GM12864 (cell line): ENCODE measurements at regions not wholly inside any gene's neighbourhood (a gene's known extent, or its start where the extent isn't known, plus 50 kb on each side); places are given as distances from the start of the nearest gene placed in this dataset.

Source experiments
- DNase-seq: peaks from one replicate; pipeline ENCODE4 v3.0.0-alpha.2; 2011; ENCODE audit warnings: low read depth
- H3K4me3 ChIP-seq: 2 replicates; pipeline ENCODE4 v1.5.1; 2011; ENCODE audit warnings: mild to moderate bottlenecking, low read depth, low read length, control low read depth
- TF ChIP-seq, protein P1 (sequence below): IDR thresholded peaks from 2 replicates; pipeline ENCODE4 v1.5.1; 2011; ENCODE audit warnings: low read depth, mild to moderate bottlenecking, moderate library complexity, low read length, control low read depth, inconsistent platforms; ENCODE audit errors: missing control alignments

GRCh38 chr12:30829876-30830275 lies 75.1 kb upstream of the CAPRIN2 start:
- DNase-seq, result no peak
- TF ChIP-seq, protein P1, sequence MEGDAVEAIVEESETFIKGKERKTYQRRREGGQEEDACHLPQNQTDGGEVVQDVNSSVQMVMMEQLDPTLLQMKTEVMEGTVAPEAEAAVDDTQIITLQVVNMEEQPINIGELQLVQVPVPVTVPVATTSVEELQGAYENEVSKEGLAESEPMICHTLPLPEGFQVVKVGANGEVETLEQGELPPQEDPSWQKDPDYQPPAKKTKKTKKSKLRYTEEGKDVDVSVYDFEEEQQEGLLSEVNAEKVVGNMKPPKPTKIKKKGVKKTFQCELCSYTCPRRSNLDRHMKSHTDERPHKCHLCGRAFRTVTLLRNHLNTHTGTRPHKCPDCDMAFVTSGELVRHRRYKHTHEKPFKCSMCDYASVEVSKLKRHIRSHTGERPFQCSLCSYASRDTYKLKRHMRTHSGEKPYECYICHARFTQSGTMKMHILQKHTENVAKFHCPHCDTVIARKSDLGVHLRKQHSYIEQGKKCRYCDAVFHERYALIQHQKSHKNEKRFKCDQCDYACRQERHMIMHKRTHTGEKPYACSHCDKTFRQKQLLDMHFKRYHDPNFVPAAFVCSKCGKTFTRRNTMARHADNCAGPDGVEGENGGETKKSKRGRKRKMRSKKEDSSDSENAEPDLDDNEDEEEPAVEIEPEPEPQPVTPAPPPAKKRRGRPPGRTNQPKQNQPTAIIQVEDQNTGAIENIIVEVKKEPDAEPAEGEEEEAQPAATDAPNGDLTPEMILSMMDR, result no peak
- no peak overlapping the region for H3K4me3 ChIP-seq

GRCh38 chr12:30828686-30829085 lies 73.9 kb upstream of the CAPRIN2 start:
- no peak for DNase-seq
- no peak overlapping the region for H3K4me3 ChIP-seq
- TF ChIP-seq, protein P1, result no peak

- TF ChIP-seq, protein P1, result no peak
- no peak for DNase-seq
- H3K4me3 ChIP-seq, result no peak overlapping the region
Measured at GRCh38 chr12:30827101-30828066, 72.6 kb upstream of the CAPRIN2 start.

- TF ChIP-seq, protein P1, result no peak
Measured at GRCh38 chr12:30826276-30826675, 71.5 kb upstream of the CAPRIN2 start.

DNA sequence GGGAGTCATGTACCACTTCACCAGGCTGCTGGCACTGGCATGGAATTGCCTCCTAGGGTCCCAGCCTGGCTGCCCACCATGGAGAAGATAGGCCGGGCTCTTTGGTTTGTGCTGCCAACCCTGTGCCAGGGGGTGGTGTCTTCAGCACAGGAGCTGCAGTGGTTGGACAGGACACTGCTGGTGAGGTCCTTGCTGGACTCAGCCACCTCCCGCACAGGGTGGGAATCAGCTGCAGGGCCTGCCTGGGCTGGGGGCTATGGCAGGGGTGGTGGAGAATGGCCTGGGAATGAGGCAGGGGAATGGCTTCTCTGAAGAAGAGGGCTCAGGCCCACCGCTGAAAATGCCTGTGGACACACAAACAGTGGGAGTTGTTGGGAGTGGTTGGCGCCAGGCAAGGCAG lies 70.6 kb upstream of the CAPRIN2 start:
- no peak for DNase-seq

More at GRCh38 chr12:30826276-30826675, 71.5 kb upstream of the CAPRIN2 start:
- no peak for DNase-seq
- no peak overlapping the region for H3K4me3 ChIP-seq

GRCh38 chr12:30824311-30824710 lies 69.6 kb upstream of the CAPRIN2 start:
- TF ChIP-seq, protein P1, result no peak
- H3K4me3 ChIP-seq, result no peak overlapping the region
- no peak for DNase-seq

More for the DNA sequence above, 70.6 kb upstream of the CAPRIN2 start:
- TF ChIP-seq, protein P1, result no peak
- H3K4me3 ChIP-seq, result no peak overlapping the region

GRCh38 chr12:30823764-30824163 lies 69.0 kb upstream of the CAPRIN2 start:
- DNase-seq, result no peak
- H3K4me3 ChIP-seq, result no peak overlapping the region
- TF ChIP-seq, protein P1, result no peak
